HL-60 (cell line): ENCODE measurements at regions not wholly inside any gene's neighbourhood (a gene's known extent, or its start where the extent isn't known, plus 50 kb on each side); places are given as distances from the start of the nearest gene placed in this dataset.
"Not testable (repeated sequence)": the region's sequence is repeated elsewhere in the genome, so short reads cannot be mapped to it uniquely, and the experiment has no call there.

ENCODE experiments used
- CTCF ChIP-seq: IDR thresholded peaks from one replicate; pipeline ENCODE4 v1.5.1; 2011; ENCODE audit warnings: low read length, control low read depth, inconsistent platforms; ENCODE audit not compliant: insufficient read depth
- GABPA ChIP-seq: IDR thresholded peaks from 2 replicates; pipeline ENCODE4 v1.6.1; 2012; ENCODE audit warnings: low read depth
- POLR2AphosphoS5 ChIP-seq: IDR thresholded peaks from 2 replicates; pipeline ENCODE4 v1.6.1; 2012; ENCODE audit warnings: low read depth
- REST ChIP-seq: IDR thresholded peaks from 2 replicates; pipeline ENCODE4 v1.6.1; 2012; ENCODE audit warnings: low read depth; ENCODE audit not compliant: insufficient replicate concordance

- not testable (repeated sequence) for TF ChIP-seq CTCF, POLR2AphosphoS5, GABPA, REST
Measured at GRCh38 chr15:77879466-77879865, 198.0 kb downstream of the TBC1D2B start.
